H9 (cell line): ENCODE measurements at regions not wholly inside any gene's neighbourhood (a gene's known extent, or its start where the extent isn't known, plus 50 kb on each side); places are given as distances from the start of the nearest gene placed in this dataset.

Experiments
- DNase-seq: peaks from one replicate; pipeline ENCODE4 v3.0.0-alpha.2; 2017
- H2AFZ ChIP-seq: one replicate; pipeline ENCODE4 v1.6.1; 2013; ENCODE audit warnings: mild to moderate bottlenecking, low read length, control low read depth, moderate library complexity
- H2AK5ac ChIP-seq: 2 replicates; pipeline ENCODE4 v1.6.1; 2013; ENCODE audit warnings: low read length, control low read depth, mixed read lengths; ENCODE audit not compliant: insufficient read length
- H2BK120ac ChIP-seq: one replicate; pipeline ENCODE4 v1.6.1; 2013; ENCODE audit warnings: low read depth, mild to moderate bottlenecking, low read length, control low read depth, inconsistent platforms; ENCODE audit not compliant: poor library complexity, severe bottlenecking
- H2BK12ac ChIP-seq: 2 replicates; pipeline ENCODE4 v1.6.1; 2013; ENCODE audit warnings: low read length, control low read depth, mixed read lengths, low read depth; ENCODE audit not compliant: insufficient read length
- H2BK15ac ChIP-seq: 2 replicates; pipeline ENCODE4 v1.6.1; 2013; ENCODE audit warnings: low read depth, low read length, control low read depth
- H2BK20ac ChIP-seq: one replicate; pipeline ENCODE4 v1.6.1; 2013; ENCODE audit warnings: low read depth, mild to moderate bottlenecking, low read length, control low read depth, inconsistent platforms; ENCODE audit not compliant: poor library complexity, severe bottlenecking
- H2BK5ac ChIP-seq: 2 replicates; pipeline ENCODE4 v1.6.1; 2013; ENCODE audit warnings: low read length, control low read depth, mixed read lengths; ENCODE audit not compliant: insufficient read length
- H3K14ac ChIP-seq: 2 replicates; pipeline ENCODE4 v1.6.1; 2013; ENCODE audit warnings: low read length, control low read depth; ENCODE audit not compliant: insufficient read depth
- H3K18ac ChIP-seq: 2 replicates; pipeline ENCODE4 v1.6.1; 2013; ENCODE audit warnings: low read depth, mild to moderate bottlenecking, mixed read lengths, low read length, control low read depth; ENCODE audit not compliant: insufficient read length
- H3K23ac ChIP-seq: 2 replicates; pipeline ENCODE4 v1.6.1; 2013; ENCODE audit warnings: low read length, control low read depth, mixed read lengths, low read depth; ENCODE audit not compliant: insufficient read length
- H3K23me2 ChIP-seq: 2 replicates; pipeline ENCODE4 v1.6.1; 2013; ENCODE audit warnings: low read depth, mild to moderate bottlenecking, mixed read lengths, low read length, control low read depth; ENCODE audit not compliant: insufficient read length, poor library complexity, severe bottlenecking
- H3K27ac ChIP-seq: 2 replicates; pipeline ENCODE4 v1.5.1; 2013; ENCODE audit warnings: low read length, control low read depth, mixed read lengths, low read depth; ENCODE audit not compliant: insufficient read length
- H3K27me3 ChIP-seq: 2 replicates; pipeline ENCODE4 v1.6.1; 2013; ENCODE audit warnings: low read length, control low read depth, inconsistent platforms; ENCODE audit not compliant: insufficient read depth
- H3K4ac ChIP-seq: 2 replicates; pipeline ENCODE4 v1.6.1; 2013; ENCODE audit warnings: low read depth, mild to moderate bottlenecking, control low read depth, inconsistent platforms, low read length, moderate library complexity
- H3K4me1 ChIP-seq: 2 replicates; pipeline ENCODE4 v1.6.1; 2013; ENCODE audit warnings: low read length, control low read depth, inconsistent platforms; ENCODE audit not compliant: insufficient read depth
- H3K4me2 ChIP-seq: 2 replicates; pipeline ENCODE4 v1.6.1; 2013; ENCODE audit warnings: low read length, control low read depth, mixed read lengths; ENCODE audit not compliant: insufficient read length, insufficient read depth
- H3K56ac ChIP-seq: 2 replicates; pipeline ENCODE4 v1.6.1; 2013; ENCODE audit warnings: low read depth, mild to moderate bottlenecking, mixed read lengths, low read length, control low read depth; ENCODE audit not compliant: insufficient read length
- H3K79me1 ChIP-seq: 2 replicates; pipeline ENCODE4 v1.6.1; 2013; ENCODE audit warnings: low read depth, mild to moderate bottlenecking, moderate library complexity, low read length, control low read depth, inconsistent platforms; ENCODE audit not compliant: insufficient read depth, poor library complexity, severe bottlenecking
- H3K79me2 ChIP-seq: 2 replicates; pipeline ENCODE4 v1.6.1; 2013; ENCODE audit warnings: low read length, control low read depth, inconsistent platforms; ENCODE audit not compliant: insufficient read depth
- H3K9ac ChIP-seq: 2 replicates; pipeline ENCODE4 v1.6.1; 2013; ENCODE audit warnings: low read length, control low read depth, mixed read lengths; ENCODE audit not compliant: insufficient read length; ENCODE audit errors: extremely low read depth
- H3K9me3 ChIP-seq: one replicate; pipeline ENCODE4 v1.6.1; 2013; ENCODE audit warnings: low read depth, low read length, inconsistent platforms; ENCODE audit not compliant: control insufficient read depth
- H3T11ph ChIP-seq: one replicate; pipeline ENCODE4 v1.6.1; 2013; ENCODE audit warnings: mild to moderate bottlenecking, low read length, control low read depth, inconsistent platforms
- H4K20me1 ChIP-seq: one replicate; pipeline ENCODE4 v1.6.1; 2013; ENCODE audit not compliant: control insufficient read depth, insufficient read length, insufficient read depth
- H4K5ac ChIP-seq: 2 replicates; pipeline ENCODE4 v1.6.1; 2013; ENCODE audit warnings: low read depth, mild to moderate bottlenecking, mixed read lengths, low read length, control low read depth; ENCODE audit not compliant: insufficient read length
- H4K8ac ChIP-seq: replicated peaks from 2 replicates; pipeline ENCODE4 v1.6.1; 2013; ENCODE audit warnings: low read length, control low read depth, mixed read lengths, low read depth; ENCODE audit not compliant: insufficient read length
- H4K91ac ChIP-seq: 2 replicates; pipeline ENCODE4 v1.6.1; 2013; ENCODE audit warnings: low read depth, mild to moderate bottlenecking, moderate library complexity, mixed read lengths, low read length, control low read depth; ENCODE audit not compliant: insufficient read length
- H3K27ac Mint-ChIP-seq, 3 experiments: 2 replicates in 2 of 3; 3 replicates in 1 of 3; pipeline ENCODE4 v1.8.0; 2020 to 2021; ENCODE audit warnings: mixed read lengths in 3 of 3, mild to moderate bottlenecking in 1 of 3, moderate library complexity in 1 of 3
- H3K27me3 Mint-ChIP-seq: 2 replicates; pipeline ENCODE4 v1.8.0; 2021; ENCODE audit warnings: low read depth, mild to moderate bottlenecking, moderate library complexity, mixed read lengths
- H3K36me3 Mint-ChIP-seq, 3 experiments: 2 replicates in 2 of 3; 3 replicates in 1 of 3; pipeline ENCODE4 v1.8.0; 2020 to 2021; ENCODE audit warnings: low read depth in 3 of 3, mixed read lengths in 3 of 3; ENCODE audit not compliant: insufficient read depth in 1 of 3
- H3K4me1 Mint-ChIP-seq, 2 experiments: 2 replicates each; pipeline ENCODE4 v1.8.0; 2020; ENCODE audit warnings: mixed read lengths in 2 of 2
- H3K4me3 Mint-ChIP-seq, 2 experiments: 2 replicates in 1 of 2; 3 replicates in 1 of 2; pipeline ENCODE4 v1.8.0; 2020 to 2021; ENCODE audit warnings: mild to moderate bottlenecking in 2 of 2, mixed read lengths in 2 of 2, moderate library complexity in 1 of 2
- H3K9me3 Mint-ChIP-seq, 2 experiments: 2 replicates in 1 of 2; 3 replicates in 1 of 2; pipeline ENCODE4 v1.8.0; 2020; ENCODE audit warnings: mild to moderate bottlenecking in 2 of 2, mixed read lengths in 2 of 2, moderate library complexity in 1 of 2
- WGBS: extraction: QIAGEN DNeasy Blood & Tissue Kit; methylation state at CpG from one replicate; pipeline ENCODE4 v1.1.7; 2013; ENCODE audit warnings: missing lambda C conversion rate, low lambda C conversion rate, mixed read lengths; ENCODE audit not compliant: insufficient read length; ENCODE audit errors: extremely low coverage; 5-methylcytosine and 5-hydroxymethylcytosine counted together
- TF ChIP-seq, protein P1 (sequence below): fragments of 200-600 bp; sonication (generic); conservative IDR thresholded peaks from 3 replicates; pipeline ENCODE4 v1.8.0; 2021; ENCODE audit warnings: antibody characterized with exemption, mild to moderate bottlenecking

DNA sequence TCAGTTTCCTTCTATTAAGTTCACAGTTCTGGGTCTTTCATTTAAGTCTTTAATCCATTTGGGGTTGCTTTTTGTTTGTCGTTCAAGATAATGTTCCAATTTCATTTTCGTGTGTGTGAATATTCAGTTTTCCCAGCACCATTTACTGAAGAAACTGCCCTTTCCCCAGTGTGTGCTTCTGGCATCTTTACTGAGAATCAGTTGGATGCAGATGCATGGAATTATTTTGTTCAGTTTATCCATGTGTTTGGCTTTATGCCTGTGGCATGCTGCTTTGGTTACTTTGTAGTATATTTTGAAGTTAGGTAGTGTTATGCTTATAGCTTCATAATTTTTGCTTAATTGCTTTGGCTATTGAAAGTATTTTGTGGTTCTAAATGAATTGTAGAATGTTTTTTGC is 163.8 kb upstream of the HDX start:
- Histone ChIP-seq H3K4me1 (no peaks in the 10 kb centered on the region), H3K9me3 (peaks cover 22% of the 10 kb centered on the region), H3K9ac (no peak overlapping the region), H3K79me1 (no peaks in the 10 kb centered on the region), H3K79me2 (no peaks in the 10 kb centered on the region), H4K5ac (no peak overlapping the region), H3K4ac (no peak overlapping the region), H2AK5ac (no peak overlapping the region), H4K20me1 (no peaks in the 10 kb centered on the region), H3K18ac (no peak overlapping the region), H3T11ph (no peak overlapping the region), H2BK5ac (no peak overlapping the region), H3K23me2 (no peaks in the 10 kb centered on the region), H3K23ac (no peak overlapping the region), H3K14ac (no peak overlapping the region), H3K56ac (no peak overlapping the region), H4K8ac (no peak overlapping the region), H2BK20ac (no peak overlapping the region), H2BK15ac (no peak overlapping the region), H3K27me3 (no peaks in the 10 kb centered on the region), H4K91ac (no peak overlapping the region), H3K27ac (no peak overlapping the region), H2AFZ (no peak overlapping the region), H2BK12ac (no peak overlapping the region), H3K4me2 (no peak overlapping the region), H2BK120ac (no peak overlapping the region)
- no peak for DNase-seq
- TF ChIP-seq, protein P1, sequence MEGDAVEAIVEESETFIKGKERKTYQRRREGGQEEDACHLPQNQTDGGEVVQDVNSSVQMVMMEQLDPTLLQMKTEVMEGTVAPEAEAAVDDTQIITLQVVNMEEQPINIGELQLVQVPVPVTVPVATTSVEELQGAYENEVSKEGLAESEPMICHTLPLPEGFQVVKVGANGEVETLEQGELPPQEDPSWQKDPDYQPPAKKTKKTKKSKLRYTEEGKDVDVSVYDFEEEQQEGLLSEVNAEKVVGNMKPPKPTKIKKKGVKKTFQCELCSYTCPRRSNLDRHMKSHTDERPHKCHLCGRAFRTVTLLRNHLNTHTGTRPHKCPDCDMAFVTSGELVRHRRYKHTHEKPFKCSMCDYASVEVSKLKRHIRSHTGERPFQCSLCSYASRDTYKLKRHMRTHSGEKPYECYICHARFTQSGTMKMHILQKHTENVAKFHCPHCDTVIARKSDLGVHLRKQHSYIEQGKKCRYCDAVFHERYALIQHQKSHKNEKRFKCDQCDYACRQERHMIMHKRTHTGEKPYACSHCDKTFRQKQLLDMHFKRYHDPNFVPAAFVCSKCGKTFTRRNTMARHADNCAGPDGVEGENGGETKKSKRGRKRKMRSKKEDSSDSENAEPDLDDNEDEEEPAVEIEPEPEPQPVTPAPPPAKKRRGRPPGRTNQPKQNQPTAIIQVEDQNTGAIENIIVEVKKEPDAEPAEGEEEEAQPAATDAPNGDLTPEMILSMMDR: no peak
- H3K9me3 Mint-ChIP-seq: peaks cover 30 to 41% of the 10 kb centered on the region in 2 experiments
- no peak overlapping the region for H3K27ac Mint-ChIP-seq
- WGBS: no CpG with 5 or more reads among the region's 2 CpGs
- peaks cover 1% of the 10 kb centered on the region; the same call in 1 of the 2 replicates for H3K27me3 Mint-ChIP-seq
- H3K36me3 Mint-ChIP-seq: peaks cover 0 to 2% (median 0%) of the 10 kb centered on the region in 3 experiments; a peak in 2 of 7 replicates
- H3K4me3 Mint-ChIP-seq: no peak overlapping the region
- H3K4me1 Mint-ChIP-seq: no peaks in the 10 kb centered on the region
